GM18868 (cell line): ENCODE measurements at regions not wholly inside any gene's neighbourhood (a gene's known extent, or its start where the extent isn't known, plus 50 kb on each side); places are given as distances from the start of the nearest gene placed in this dataset.
"Not testable (repeated sequence)": the region's sequence is repeated elsewhere in the genome, so short reads cannot be mapped to it uniquely, and the experiment has no call there.

Experiments
- ATAC-seq: cut with Tn5 transposase; IDR thresholded peaks from one replicate; pipeline ENCODE4 v1.9.1; 2021; ENCODE audit warnings: mild to moderate bottlenecking, moderate library complexity; ENCODE audit not compliant: unreplicated experiment

DNA sequence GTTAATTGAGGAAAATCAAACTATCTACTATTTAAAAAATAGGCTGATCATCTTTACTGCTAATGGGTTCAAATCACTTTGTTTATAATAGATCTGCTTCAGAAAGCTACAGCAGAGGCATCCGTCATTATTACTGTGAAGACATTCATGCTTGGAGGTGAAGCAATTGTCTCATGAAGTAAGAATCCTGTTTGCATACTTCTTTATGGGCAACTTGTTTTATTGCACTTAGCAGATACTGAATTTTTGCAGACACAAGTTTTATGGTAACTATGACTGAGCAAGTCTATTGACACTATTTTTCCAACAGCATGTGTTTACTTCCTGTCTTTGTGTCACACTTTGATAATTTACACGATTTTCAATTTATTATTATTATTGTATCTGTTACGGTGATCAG, 573.9 kb downstream of the RFPL4B start:
- ATAC-seq = no peak

DNA sequence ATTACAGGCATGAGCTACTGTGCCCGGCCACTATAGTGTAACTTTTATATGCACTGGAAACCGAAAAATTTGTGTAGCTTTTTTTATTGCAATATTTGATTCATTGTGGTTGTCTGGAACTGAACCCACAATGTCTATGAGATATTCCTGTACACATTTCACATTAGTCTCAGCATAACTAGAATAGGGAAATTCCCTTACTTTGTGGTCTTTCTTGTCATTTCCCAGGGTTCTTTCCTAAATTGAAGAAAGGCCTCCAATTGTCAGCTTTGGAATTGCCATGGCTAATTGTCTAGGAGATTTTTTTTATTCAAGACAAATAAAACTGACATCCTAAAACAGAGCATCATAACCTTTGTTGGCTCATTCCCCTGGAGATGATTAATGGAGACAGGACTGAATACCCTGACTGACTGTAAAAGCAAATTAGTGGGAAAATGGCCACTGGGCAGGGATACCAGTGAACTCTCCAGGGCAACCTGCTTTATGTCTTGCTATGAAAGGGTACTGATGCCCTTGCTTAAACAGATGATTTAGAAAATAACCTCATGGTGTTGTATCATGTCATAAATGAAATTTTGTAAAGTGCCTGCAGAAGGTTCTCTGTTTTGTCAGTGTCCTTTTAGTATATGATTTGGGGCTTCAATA, 576.9 kb downstream of the RFPL4B start:
- ATAC-seq = no peak

GRCh38 chr6:112925702-112926101, 578.6 kb downstream of the RFPL4B start:
- no peak for ATAC-seq

- no peak for ATAC-seq
These were observed 580.7 kb downstream of the RFPL4B start for GRCh38 chr6:112927641-112928320.

GRCh38 chr6:112929641-112930040, 582.5 kb downstream of the RFPL4B start:
- ATAC-seq = no peak

DNA sequence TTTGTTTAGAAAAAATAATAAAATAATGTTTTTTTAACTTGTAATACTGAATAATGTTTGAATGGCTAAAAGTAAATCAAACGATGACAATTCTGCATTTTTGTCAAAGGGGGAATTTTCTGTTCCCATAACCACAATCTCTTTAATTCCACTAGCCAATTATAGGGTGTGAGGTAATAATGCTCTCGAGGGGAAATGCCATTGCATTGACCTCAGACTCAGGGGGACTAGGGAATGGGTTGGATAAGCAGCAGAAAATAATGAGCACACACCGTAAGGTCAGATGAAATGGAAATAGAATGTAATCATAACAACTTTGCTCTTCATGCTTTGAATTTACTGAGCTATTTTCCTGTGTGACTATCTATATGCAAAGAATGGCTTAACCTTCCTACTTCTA, 584.7 kb downstream of the RFPL4B start:
- no peak for ATAC-seq

GRCh38 chr6:112933947-112934346, 586.8 kb downstream of the RFPL4B start:
- ATAC-seq = no peak

DNA sequence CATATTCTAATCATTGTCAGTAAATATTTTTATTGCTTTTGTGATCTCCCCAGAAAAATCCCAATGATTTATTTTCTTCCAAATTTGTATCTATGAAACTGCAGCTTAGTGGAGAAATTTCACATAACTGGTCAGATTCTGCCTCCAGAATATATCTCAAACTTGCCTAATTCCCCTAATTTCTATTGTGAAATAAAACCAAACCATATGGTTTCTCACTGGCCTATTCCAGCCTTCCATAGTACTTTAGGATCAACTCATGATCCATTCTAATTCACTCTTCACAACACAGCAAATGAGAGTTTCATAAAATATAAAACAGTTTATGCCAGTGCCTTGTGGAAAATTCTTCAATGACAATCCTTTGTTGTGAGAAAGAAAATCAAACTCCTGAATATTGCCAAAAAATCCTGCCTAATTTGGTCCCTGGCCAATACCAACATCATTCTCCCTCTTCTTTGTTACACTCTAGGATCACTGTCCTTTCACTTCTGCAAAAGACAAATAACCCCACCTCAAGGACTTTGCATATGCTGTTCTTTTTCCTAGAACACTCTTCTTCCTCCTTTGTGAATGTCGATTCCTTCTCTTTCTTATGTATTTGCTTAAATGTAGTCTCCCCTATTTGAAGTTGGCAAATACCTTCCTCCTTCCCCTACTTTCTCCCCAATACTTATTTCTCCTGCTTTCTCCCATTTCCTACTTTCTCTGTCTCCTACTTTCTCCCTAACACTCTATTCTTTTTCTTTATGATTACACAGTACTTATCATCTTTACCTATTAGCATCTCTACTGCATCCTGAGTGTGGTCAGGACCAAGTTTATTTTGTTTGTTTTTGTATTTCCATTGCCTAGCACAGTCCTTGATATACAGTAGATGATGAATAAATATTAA, 587.5 kb downstream of the RFPL4B start:
- no peak for ATAC-seq

- ATAC-seq = no peak
These were observed 588.4 kb downstream of the RFPL4B start for GRCh38 chr6:112935402-112936078.

GRCh38 chr6:112936079-112936472, 588.9 kb downstream of the RFPL4B start:
- no peak for ATAC-seq

GRCh38 chr6:112936504-112936903, 589.4 kb downstream of the RFPL4B start:
- ATAC-seq = no peak

- ATAC-seq = not testable (repeated sequence)
These were observed 590.6 kb downstream of the RFPL4B start for GRCh38 chr6:112937690-112938089.

- no peak for ATAC-seq
These were observed 591.5 kb downstream of the RFPL4B start for GRCh38 chr6:112938650-112939049.

GRCh38 chr6:112939563-112939962, 592.4 kb downstream of the RFPL4B start:
- ATAC-seq = no peak

DNA sequence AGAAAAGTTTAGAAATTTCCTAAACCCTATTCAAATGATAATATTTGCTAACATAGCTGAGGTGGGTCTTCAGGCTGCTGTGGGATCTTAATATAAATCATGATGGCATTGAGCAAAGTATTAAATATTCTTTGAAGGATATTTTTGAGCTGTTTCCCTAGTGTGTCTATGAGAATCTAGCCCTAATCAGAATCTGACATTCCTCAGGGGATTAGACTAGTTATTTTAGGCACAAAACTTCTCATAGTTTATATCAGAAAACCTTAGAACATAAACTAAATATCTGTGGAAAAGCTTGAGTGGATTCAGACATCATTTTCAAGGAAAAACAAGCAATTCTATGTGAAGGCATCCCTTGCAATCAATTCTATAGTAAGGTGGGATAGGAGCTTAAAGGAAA, 594.5 kb downstream of the RFPL4B start:
- ATAC-seq = no peak

DNA sequence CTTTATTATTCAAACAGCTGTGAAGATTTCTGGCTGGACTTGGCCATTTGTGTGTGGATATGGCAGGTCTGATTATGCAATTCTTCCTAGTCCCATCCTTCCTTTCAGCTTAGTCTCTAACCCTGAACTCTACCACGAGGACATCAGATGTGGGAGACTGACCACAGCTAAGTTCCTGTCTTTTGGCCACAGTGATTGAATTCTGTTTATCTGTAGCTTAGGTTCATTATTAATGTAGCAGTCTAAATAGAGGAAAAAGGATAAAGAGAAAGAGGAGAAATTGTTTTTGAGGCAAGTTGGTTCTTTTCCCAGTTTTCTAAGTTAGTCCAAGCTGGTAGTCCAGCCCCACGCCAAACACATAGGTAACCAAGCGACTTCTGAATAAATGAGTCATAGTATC, 598.9 kb downstream of the RFPL4B start:
- ATAC-seq = no peak

DNA sequence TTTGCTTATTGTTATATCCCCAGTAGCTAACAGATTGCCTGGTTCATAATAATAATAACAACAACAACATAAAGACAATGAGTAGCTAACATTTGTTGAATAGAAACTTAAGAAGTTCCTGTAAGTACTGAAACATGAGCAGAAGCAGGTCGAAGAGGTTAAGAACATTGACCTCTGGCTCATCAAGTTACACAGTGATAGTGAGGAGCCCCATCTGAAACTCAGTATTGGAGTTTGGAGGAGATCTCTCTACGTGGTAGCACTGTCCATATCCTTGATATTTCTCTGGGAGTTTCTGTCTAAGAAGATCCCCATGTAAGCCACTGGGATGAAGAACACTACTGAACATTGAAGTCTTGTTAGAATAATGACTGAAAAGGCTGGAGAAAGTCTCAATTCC, 600.4 kb downstream of the RFPL4B start:
- no peak for ATAC-seq

- no peak for ATAC-seq
These were observed 604.7 kb downstream of the RFPL4B start for GRCh38 chr6:112951829-112952228.

GRCh38 chr6:112955743-112956142, 608.6 kb downstream of the RFPL4B start:
- ATAC-seq = not testable (repeated sequence)

DNA sequence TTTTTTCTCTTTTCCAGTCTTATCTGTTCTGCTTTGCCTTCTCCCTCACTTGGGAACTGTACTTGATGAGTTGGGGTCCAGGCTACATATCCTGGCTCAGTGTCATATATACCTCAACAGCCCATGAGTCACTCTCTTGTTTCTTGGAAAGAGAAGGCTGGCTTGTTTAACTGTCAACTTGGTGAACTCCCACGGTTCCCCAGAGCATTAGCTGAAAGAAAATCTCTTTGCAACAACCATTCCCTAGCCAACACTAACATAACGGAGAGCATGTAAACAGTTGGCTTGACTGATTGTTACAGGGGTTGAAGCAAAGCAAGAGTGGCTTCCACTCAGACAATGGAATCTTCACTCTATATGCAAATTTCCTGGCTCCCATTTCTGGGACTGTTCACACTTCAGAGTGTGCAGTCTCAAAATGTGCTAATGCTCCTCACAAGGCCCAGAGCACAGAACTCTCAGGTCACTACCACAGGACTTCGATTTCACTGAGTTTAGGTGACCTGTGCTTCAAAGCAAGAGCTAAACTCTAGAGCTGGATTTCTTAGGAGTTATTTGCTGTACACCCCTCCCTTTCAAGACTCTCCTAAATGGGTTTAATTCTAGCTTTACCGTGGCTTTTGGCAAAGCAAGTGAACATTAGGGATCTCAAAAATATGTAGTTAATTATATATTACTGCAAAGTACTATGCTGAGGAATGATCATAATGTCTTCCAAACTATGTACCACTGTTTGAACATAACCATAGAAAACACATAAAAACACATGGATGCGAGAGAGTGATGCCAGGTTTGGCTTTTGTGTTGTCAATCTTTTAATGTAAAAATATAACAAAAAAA, 609.8 kb downstream of the RFPL4B start:
- no peak for ATAC-seq
